ENCODE measurements at regions not wholly inside any gene's neighbourhood (a gene's known extent, or its start where the extent isn't known, plus 50 kb on each side); places are given as distances from the start of the nearest gene placed in this dataset.

DNA sequence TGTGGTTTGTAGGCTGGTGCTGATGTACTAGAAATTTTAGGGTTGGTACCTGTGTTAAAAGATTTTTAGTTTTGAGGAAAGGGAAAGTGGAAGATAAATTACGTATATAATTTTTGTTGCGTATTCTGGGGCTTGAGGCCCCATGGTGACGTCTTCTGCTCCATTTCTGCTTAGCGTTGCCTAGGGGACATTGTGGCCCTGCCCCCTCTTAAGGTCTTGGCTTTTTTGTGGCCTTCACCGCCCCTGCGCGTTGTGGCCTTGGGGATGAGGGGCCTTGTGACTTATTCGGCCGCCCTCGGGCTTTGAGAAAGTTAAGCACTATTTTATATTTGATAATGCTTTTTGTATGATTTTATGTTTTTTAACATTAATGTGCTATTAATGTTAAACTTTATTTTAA is 182.0 kb downstream of the KLF13 start:
- Histone ChIP-seq H3K27me3 (ENCODE audit: control insufficient read depth, insufficient read depth, low read length, poor library complexity, severe bottlenecking) (no peaks in the 10 kb centered on the region), H3K36me3 (ENCODE audit: control insufficient read depth, insufficient read depth, low read length) (no peaks in the 10 kb centered on the region), H3K27ac (ENCODE audit: insufficient read depth, low read depth, low read length, poor library complexity, severe bottlenecking) (no peak overlapping the region), H3K4me3 (ENCODE audit: insufficient read depth, low read depth, low read length) (no peak overlapping the region), H3K4me1 (ENCODE audit: control insufficient read depth, insufficient read depth, low read length) (no peaks in the 10 kb centered on the region), H3K9me3 (ENCODE audit: control insufficient read depth, low read length) (no peaks in the 10 kb centered on the region)
- 93 to 98% methylated on average over 7 to 10 of the region's 10 CpGs for WGBS, 2 experiments

DNA sequence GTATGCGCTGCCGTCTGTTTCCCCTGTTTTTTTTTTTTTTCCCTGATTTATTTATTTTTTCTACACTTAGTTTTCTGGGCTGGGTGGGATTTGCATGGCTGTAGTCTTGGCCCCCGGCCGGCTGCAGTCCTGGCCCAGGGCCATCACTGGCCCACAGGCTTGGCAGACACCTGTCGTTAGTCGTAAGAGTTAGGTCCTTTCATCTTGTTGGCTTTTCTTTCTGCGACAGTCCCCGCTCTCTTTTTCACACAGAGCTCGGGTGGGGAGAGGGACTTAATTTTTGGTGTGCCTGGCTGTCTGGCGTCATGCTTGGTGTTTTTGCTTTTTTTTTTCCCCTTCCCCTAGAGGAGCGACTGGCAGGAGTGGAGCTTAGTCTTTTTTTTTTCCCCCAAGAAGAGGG is 183.4 kb downstream of the KLF13 start:
- Histone ChIP-seq H3K4me1 (ENCODE audit: control insufficient read depth, insufficient read depth, low read length) (no peaks in the 10 kb centered on the region), H3K9me3 (ENCODE audit: control insufficient read depth, low read length) (no peaks in the 10 kb centered on the region), H3K36me3 (ENCODE audit: control insufficient read depth, insufficient read depth, low read length) (no peaks in the 10 kb centered on the region), H3K4me3 (ENCODE audit: insufficient read depth, low read depth, low read length) (no peak overlapping the region), H3K27ac (ENCODE audit: insufficient read depth, low read depth, low read length, poor library complexity, severe bottlenecking) (no peak overlapping the region), H3K27me3 (ENCODE audit: control insufficient read depth, insufficient read depth, low read length, poor library complexity, severe bottlenecking) (no peaks in the 10 kb centered on the region)
- WGBS, 2 experiments, result 86 to 92% methylated on average over 9 to 10 of the region's 11 CpGs

DNA sequence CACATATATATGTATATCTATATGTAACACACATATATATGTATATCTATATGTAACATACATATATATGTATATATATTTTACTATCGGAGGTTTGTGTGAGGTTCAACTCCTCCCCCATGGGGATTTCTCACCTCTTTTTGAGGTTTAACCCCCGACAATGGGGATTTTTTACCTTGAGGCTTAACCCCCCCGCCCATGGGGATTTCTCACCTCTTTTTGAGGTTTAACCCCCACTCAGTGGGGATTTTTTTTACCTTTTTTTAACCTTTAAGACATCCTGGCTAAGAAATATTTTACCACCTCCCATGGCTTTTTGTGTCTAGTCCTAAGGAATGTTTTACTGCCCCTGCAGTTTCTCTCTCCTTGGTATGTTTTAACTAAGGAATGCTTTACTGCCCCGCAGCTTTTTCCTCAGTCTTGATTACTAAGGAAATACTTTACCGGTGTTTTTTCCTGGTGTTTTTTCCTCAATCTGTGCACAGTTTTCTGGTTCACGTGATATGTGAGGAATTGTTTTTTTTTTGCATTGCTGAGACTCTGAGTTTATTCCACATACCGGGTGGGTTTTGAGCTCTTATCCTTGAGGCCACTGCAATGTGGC is 185.2 kb downstream of the KLF13 start:
- Histone ChIP-seq H3K27ac (ENCODE audit: insufficient read depth, low read depth, low read length, poor library complexity, severe bottlenecking) (no peak overlapping the region), H3K36me3 (ENCODE audit: control insufficient read depth, insufficient read depth, low read length) (no peaks in the 10 kb centered on the region), H3K9me3 (ENCODE audit: control insufficient read depth, low read length) (no peaks in the 10 kb centered on the region), H3K4me1 (ENCODE audit: control insufficient read depth, insufficient read depth, low read length) (no peaks in the 10 kb centered on the region), H3K27me3 (ENCODE audit: control insufficient read depth, insufficient read depth, low read length, poor library complexity, severe bottlenecking) (no peaks in the 10 kb centered on the region), H3K4me3 (ENCODE audit: insufficient read depth, low read depth, low read length) (no peak overlapping the region)
- WGBS, 2 experiments, result 89% methylated on average over 6 to 7 of the region's 7 CpGs

DNA sequence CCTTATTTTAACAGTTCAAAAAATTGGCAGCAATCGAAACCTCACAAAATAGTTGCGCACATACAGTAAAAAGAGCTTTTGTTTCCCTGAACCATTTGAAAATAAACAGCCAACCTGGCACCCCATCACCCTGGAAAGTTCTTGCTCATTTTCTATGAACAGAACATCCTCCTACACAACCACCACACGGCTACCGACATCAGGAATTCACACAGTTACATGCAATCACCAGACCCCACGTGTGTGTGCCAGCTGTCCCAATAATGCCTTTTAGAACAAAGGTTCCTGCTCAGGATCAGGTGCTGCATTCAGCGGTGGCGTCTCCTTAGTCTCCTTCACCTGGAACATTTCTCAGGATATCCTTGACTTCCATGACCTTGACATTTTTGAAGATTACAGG is 186.5 kb downstream of the KLF13 start:
- no peak overlapping the region for H3K27ac ChIP-seq (ENCODE audit: insufficient read depth, low read depth, low read length, poor library complexity, severe bottlenecking)
- no peaks in the 10 kb centered on the region for H3K9me3 ChIP-seq (ENCODE audit: control insufficient read depth, low read length)
- no peak overlapping the region for H3K4me3 ChIP-seq (ENCODE audit: insufficient read depth, low read depth, low read length)
- no peaks in the 10 kb centered on the region for H3K27me3 ChIP-seq (ENCODE audit: control insufficient read depth, insufficient read depth, low read length, poor library complexity, severe bottlenecking)
- 93 to 94% methylated on average over 7 of the region's 7 CpGs for WGBS, 2 experiments
- H3K36me3 ChIP-seq (ENCODE audit: control insufficient read depth, insufficient read depth, low read length), result no peaks in the 10 kb centered on the region
- H3K4me1 ChIP-seq (ENCODE audit: control insufficient read depth, insufficient read depth, low read length), result no peaks in the 10 kb centered on the region

DNA sequence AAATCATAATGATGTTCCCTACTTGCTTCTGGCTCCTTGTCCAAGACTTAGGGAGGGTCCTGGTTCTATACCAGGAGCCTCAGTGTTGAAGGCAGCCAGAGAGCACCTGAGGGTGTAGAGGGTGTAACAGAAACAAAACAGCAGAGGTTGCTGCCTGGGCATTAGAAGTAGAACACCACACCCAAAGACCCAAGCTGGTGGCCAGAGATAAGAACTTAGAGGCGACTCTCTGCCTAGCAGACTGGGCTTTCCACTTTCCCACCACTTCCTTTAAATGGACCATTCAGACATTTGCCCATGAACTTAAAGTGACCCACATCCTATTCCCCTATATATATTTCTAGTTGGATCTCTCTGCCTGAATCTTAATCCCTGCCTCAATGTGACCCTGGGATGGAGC is 189.8 kb downstream of the KLF13 start:
- no peaks in the 10 kb centered on the region for H3K9me3 ChIP-seq (ENCODE audit: control insufficient read depth, low read length)
- H3K27me3 ChIP-seq (ENCODE audit: control insufficient read depth, insufficient read depth, low read length, poor library complexity, severe bottlenecking), result no peaks in the 10 kb centered on the region
- H3K27ac ChIP-seq (ENCODE audit: insufficient read depth, low read depth, low read length, poor library complexity, severe bottlenecking), result no peak overlapping the region
- H3K4me3 ChIP-seq (ENCODE audit: insufficient read depth, low read depth, low read length), result no peak overlapping the region
- H3K36me3 ChIP-seq (ENCODE audit: control insufficient read depth, insufficient read depth, low read length), result no peaks in the 10 kb centered on the region
- H3K4me1 ChIP-seq (ENCODE audit: control insufficient read depth, insufficient read depth, low read length), result no peaks in the 10 kb centered on the region
- 87 to 92% methylated on average over 1 of the region's 1 CpG for WGBS, 2 experiments

DNA sequence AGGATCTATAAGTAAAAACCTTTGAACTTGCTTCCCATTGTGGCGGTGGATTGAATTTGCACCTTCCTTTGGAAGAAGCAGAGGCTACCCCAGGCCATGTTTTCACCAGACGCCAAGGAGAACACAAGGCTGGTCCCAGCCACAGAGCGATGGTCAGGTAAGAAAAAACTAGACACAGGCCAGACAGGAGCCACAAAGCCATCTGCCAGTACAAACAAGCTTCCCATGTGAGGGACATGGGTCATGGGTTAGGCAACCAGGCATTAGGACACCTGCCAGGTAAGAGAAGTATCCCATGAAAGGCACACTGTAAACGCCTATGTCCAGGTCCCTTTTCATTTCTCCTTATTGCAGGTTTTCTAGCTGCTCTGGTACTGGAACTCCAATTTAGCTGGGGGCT is 190.2 kb downstream of the KLF13 start:
- WGBS, 2 experiments, result 91 to 92% methylated on average over 4 of the region's 4 CpGs
- Histone ChIP-seq H3K9me3 (ENCODE audit: control insufficient read depth, low read length) (no peaks in the 10 kb centered on the region), H3K4me3 (ENCODE audit: insufficient read depth, low read depth, low read length) (no peak overlapping the region), H3K4me1 (ENCODE audit: control insufficient read depth, insufficient read depth, low read length) (no peaks in the 10 kb centered on the region), H3K27me3 (ENCODE audit: control insufficient read depth, insufficient read depth, low read length, poor library complexity, severe bottlenecking) (no peaks in the 10 kb centered on the region), H3K36me3 (ENCODE audit: control insufficient read depth, insufficient read depth, low read length) (no peaks in the 10 kb centered on the region), H3K27ac (ENCODE audit: insufficient read depth, low read depth, low read length, poor library complexity, severe bottlenecking) (no peak overlapping the region)

DNA sequence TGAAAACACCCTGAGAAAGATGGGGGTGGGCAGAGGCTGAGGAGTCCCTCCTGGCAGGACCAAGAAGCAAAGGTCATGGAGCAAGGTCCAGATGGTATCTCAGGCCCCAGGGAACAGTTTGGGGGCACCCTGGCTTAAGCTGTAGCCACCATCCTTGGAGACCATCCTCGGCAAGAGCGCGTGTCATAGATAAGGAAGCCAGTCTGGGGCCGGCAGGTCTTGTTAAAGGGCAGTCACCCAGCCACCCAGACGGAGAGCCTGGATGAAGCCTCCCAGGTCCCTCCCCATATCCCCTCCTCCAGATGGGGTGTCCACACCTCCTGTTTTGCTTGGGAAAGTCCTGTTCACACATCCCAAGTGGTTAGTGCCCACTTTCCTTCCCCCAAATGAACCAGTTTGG is 191.1 kb downstream of the KLF13 start:
- WGBS, 2 experiments, result 95 to 96% methylated on average over 5 of the region's 5 CpGs
- no peaks in the 10 kb centered on the region for H3K9me3 ChIP-seq (ENCODE audit: control insufficient read depth, low read length)
- H3K36me3 ChIP-seq (ENCODE audit: control insufficient read depth, insufficient read depth, low read length), result no peaks in the 10 kb centered on the region
- no peak overlapping the region for H3K4me3 ChIP-seq (ENCODE audit: insufficient read depth, low read depth, low read length)
- H3K4me1 ChIP-seq (ENCODE audit: control insufficient read depth, insufficient read depth, low read length), result no peaks in the 10 kb centered on the region
- no peak overlapping the region for H3K27ac ChIP-seq (ENCODE audit: insufficient read depth, low read depth, low read length, poor library complexity, severe bottlenecking)
- H3K27me3 ChIP-seq (ENCODE audit: control insufficient read depth, insufficient read depth, low read length, poor library complexity, severe bottlenecking), result no peaks in the 10 kb centered on the region

DNA sequence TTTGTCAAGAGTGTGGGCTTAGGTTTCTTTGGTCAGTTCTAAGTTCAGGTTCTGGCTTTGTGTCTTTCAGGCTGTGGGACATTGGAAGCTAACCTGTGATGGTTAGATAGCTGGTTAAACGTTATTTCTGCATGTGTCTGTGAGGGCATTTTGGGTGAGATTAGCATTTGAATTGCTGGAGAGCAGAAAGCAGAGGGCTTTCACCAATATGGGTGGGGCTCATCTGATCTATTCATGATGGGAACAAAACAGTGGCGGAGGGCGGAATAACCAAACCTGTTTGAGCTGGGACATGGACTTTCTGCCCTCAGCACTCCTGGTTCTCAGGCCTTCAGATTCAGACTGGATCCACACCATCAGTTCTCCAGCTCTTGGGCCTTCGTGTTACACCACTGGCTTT is 195.4 kb downstream of the KLF13 start:
- no peaks in the 10 kb centered on the region for H3K4me1 ChIP-seq (ENCODE audit: control insufficient read depth, insufficient read depth, low read length)
- no peaks in the 10 kb centered on the region for H3K27me3 ChIP-seq (ENCODE audit: control insufficient read depth, insufficient read depth, low read length, poor library complexity, severe bottlenecking)
- H3K36me3 ChIP-seq (ENCODE audit: control insufficient read depth, insufficient read depth, low read length), result no peaks in the 10 kb centered on the region
- H3K27ac ChIP-seq (ENCODE audit: insufficient read depth, low read depth, low read length, poor library complexity, severe bottlenecking), result no peak overlapping the region
- 72 to 74% methylated on average over 4 of the region's 4 CpGs for WGBS, 2 experiments
- no peak overlapping the region for H3K4me3 ChIP-seq (ENCODE audit: insufficient read depth, low read depth, low read length)
- no peaks in the 10 kb centered on the region for H3K9me3 ChIP-seq (ENCODE audit: control insufficient read depth, low read length)

DNA sequence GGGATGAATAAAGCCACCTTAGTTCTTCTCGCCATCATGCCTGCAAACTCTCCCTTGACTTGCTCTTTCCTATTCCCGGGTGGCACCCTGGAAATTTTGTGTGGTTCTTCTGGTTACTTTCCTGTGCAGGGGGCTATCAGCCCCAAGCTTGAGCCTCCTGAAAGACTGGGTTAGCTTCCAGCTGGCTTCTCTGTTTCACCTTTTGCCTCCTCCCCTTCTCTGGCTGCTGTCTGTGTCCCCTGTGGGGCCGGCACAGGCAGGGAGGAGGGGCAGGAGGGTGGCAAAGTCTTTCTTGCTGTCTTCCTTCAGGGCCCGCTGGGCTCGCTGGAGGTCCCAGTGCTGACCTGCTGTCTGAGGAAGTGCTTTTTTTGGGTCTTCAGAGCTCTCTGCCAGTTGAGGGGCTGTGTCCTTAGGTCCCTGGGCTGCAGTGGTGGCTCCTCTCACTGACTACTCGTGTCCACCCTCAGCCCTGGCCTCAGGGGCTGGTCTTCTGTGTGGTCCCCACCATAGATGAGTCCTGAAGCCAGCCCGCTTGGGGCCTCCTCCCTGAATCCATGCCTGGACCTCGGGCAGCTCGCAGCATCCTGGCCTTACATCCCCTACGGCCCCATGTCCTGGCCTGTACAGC is 196.5 kb downstream of the KLF13 start:
- H3K4me3 ChIP-seq (ENCODE audit: insufficient read depth, low read depth, low read length), result no peak overlapping the region
- no peaks in the 10 kb centered on the region for H3K36me3 ChIP-seq (ENCODE audit: control insufficient read depth, insufficient read depth, low read length)
- no peaks in the 10 kb centered on the region for H3K9me3 ChIP-seq (ENCODE audit: control insufficient read depth, low read length)
- no peaks in the 10 kb centered on the region for H3K4me1 ChIP-seq (ENCODE audit: control insufficient read depth, insufficient read depth, low read length)
- H3K27me3 ChIP-seq (ENCODE audit: control insufficient read depth, insufficient read depth, low read length, poor library complexity, severe bottlenecking), result no peaks in the 10 kb centered on the region
- H3K27ac ChIP-seq (ENCODE audit: insufficient read depth, low read depth, low read length, poor library complexity, severe bottlenecking), result no peak overlapping the region
- WGBS, 2 experiments, result 91 to 93% methylated on average over 10 of the region's 10 CpGs

DNA sequence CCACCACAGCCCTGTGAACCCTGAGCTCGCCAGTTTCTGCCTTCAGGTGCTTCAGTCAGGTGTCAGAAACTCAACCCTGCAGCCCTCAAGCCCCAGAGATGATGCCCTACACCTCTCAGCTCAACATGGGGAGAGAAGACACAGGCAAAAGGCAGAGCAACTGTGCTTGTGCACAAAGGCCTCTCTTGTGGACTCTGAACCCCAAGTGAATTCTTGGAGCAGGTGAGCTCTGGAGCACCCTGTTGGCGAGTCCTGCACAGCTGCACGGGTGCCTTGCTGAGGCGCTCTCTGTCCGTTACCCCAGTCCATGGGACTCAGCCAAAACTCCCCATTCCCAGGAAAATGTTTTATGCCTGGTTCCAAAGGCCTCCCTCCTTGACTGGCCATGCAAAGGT is 197.0 kb downstream of the KLF13 start:
- 93% methylated on average over 5 of the region's 5 CpGs for WGBS, 2 experiments
- H3K27ac ChIP-seq (ENCODE audit: insufficient read depth, low read depth, low read length, poor library complexity, severe bottlenecking), result no peak overlapping the region

More for the DNA sequence above, 197.0 kb downstream of the KLF13 start:
- H3K9me3 ChIP-seq (ENCODE audit: control insufficient read depth, low read length), result no peaks in the 10 kb centered on the region
- H3K4me3 ChIP-seq (ENCODE audit: insufficient read depth, low read depth, low read length), result no peak overlapping the region
- H3K4me1 ChIP-seq (ENCODE audit: control insufficient read depth, insufficient read depth, low read length), result no peaks in the 10 kb centered on the region
- no peaks in the 10 kb centered on the region for H3K27me3 ChIP-seq (ENCODE audit: control insufficient read depth, insufficient read depth, low read length, poor library complexity, severe bottlenecking)
- no peaks in the 10 kb centered on the region for H3K36me3 ChIP-seq (ENCODE audit: control insufficient read depth, insufficient read depth, low read length)
